DND-41 (cell line): ENCODE measurements at regions not wholly inside any gene's neighbourhood (a gene's known extent, or its start where the extent isn't known, plus 50 kb on each side); places are given as distances from the start of the nearest gene placed in this dataset.

Source experiments
- CTCF ChIP-seq: IDR thresholded peaks from 2 replicates; pipeline ENCODE4 v1.5.1; 2012; ENCODE audit warnings: borderline replicate concordance, low read length, moderate library complexity, mild to moderate bottlenecking; ENCODE audit not compliant: poor library complexity, severe bottlenecking; ENCODE audit errors: extremely low read depth
- EZH2 ChIP-seq: IDR thresholded peaks from 3 replicates; pipeline ENCODE4 v1.6.1; 2012; ENCODE audit warnings: borderline replicate concordance, low read depth, mild to moderate bottlenecking, moderate library complexity, low read length, inconsistent platforms; ENCODE audit not compliant: severe bottlenecking

GRCh38 chr11:21896216-21896615 is 296.7 kb upstream of the ANO5 start:
- TF ChIP-seq CTCF (no peak), EZH2 (no peak)
